GM08714 (cell line): ENCODE measurements at regions not wholly inside any gene's neighbourhood (a gene's known extent, or its start where the extent isn't known, plus 50 kb on each side); places are given as distances from the start of the nearest gene placed in this dataset.
"Not testable (repeated sequence)": the region's sequence is repeated elsewhere in the genome, so short reads cannot be mapped to it uniquely, and the experiment has no call there.

Experiments used
- H3K4me3 ChIP-seq: fragments of 200-500 bp; sonication (Bioruptor generic); 2 replicates; pipeline ENCODE4 v1.5.1; 2014; ENCODE audit warnings: mild to moderate bottlenecking, low read length, inconsistent platforms
- ZNF274 ChIP-seq: IDR thresholded peaks from 2 replicates; pipeline ENCODE4 v1.6.1; 2012; ENCODE audit warnings: mild to moderate bottlenecking, low read depth, low read length

- no peak for TF ChIP-seq ZNF274
- H3K4me3 ChIP-seq = no peak overlapping the region
These were observed 76.7 kb upstream of the ELK3 start for GRCh38 chr12:96117460-96117859.

DNA sequence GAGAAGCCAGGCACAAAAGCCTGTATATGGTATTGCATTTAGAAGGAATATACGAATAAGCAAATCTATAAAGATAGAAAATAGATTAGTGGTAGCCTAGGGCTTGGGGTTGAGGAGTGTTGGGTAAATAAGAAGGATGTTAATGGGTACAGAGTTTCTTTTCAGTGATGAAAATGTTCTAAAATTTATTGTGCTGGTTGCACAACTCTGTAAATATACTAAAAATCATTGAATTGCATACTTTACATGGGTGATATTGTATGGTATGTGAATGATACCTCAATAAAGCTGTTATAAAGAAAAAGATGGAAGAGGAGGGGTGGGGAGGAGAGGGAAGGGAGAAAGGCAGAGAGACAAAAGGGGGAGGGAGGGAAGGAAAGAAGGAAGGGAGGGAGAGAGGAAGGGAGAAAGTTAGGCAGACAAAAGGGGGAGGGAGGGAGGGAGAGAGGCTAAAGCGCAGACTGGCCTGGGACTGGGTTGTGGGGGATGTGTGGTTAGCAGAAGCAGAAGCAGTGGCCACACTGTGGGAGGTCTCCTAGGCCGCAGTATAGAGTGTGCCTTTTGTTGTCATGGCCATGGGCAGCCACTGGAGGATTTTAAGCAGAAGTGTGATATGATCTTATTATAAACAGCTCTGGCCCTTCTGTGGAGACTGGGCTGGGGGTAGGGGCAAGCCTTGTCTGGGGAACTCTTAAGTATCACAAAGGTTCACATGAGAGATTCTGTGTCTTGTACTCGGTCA lies 73.6 kb upstream of the ELK3 start:
- TF ChIP-seq ZNF274 = no peak

GRCh38 chr12:96121271-96121711 lies 72.9 kb upstream of the ELK3 start:
- peak overlapping the region; percentile 18; the same call in 1 of the 2 replicates for H3K4me3 ChIP-seq

More for the DNA sequence above, 73.6 kb upstream of the ELK3 start:
- peak overlapping the region; percentile 18; the same call in 1 of the 2 replicates for H3K4me3 ChIP-seq

GRCh38 chr12:96128292-96128691 lies 65.9 kb upstream of the ELK3 start:
- not testable (repeated sequence) for H3K4me3 ChIP-seq

More at GRCh38 chr12:96121271-96121711, 72.9 kb upstream of the ELK3 start:
- no peak for TF ChIP-seq ZNF274

- TF ChIP-seq ZNF274 = no peak
- no peak overlapping the region for H3K4me3 ChIP-seq
These were observed 63.6 kb upstream of the ELK3 start for GRCh38 chr12:96130396-96131059.

DNA sequence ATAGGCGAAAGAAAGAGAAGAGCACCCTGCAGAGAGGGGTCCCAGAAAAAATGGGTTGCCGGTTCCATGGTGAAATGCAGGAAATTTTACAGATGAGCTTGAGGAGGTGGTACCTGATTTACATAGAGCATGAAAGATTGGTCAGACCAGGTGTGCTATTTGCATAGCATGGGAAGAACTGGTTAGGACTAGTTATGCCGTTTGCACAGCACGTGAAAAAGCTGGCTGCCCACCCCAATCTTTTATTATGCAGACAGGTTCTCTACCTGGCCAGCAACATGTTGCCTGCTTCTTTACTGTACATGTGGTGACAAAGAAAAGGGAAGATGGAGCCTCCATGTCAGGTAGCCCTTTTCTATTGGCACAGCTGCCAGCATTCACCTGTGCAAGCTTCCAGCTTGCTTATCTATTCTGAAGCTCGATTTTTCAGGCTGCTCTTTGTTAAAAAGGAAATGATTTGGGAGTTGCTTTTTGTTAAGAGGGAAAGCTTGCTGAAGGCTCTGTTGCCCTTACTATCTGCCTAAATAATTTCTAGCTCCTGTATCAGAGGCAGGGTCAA lies 62.9 kb upstream of the ELK3 start:
- no peak for TF ChIP-seq ZNF274
- H3K4me3 ChIP-seq = no peak overlapping the region

DNA sequence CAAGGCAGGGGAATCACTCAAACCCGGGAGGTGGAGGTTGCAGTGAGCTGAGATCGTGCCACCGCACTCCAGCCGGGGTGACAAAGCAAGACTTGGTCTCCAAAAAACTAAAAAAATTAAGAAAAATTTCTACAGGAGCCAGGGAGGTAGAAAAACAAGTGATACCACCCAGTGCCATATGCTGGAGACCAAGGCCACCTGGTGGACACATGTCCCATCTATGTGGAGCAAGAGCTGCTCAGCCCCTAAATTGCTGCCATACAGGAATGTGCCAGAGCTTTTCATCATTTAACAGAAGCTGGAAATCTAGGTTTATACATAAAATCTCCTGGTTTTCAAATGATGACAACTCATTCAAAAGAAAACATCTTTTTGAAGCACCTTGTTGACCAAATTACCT lies 61.4 kb upstream of the ELK3 start:
- no peak for TF ChIP-seq ZNF274
- no peak overlapping the region for H3K4me3 ChIP-seq

- H3K4me3 ChIP-seq = no peak overlapping the region
- no peak for TF ChIP-seq ZNF274
These were observed 60.0 kb upstream of the ELK3 start for GRCh38 chr12:96134200-96134599.

DNA sequence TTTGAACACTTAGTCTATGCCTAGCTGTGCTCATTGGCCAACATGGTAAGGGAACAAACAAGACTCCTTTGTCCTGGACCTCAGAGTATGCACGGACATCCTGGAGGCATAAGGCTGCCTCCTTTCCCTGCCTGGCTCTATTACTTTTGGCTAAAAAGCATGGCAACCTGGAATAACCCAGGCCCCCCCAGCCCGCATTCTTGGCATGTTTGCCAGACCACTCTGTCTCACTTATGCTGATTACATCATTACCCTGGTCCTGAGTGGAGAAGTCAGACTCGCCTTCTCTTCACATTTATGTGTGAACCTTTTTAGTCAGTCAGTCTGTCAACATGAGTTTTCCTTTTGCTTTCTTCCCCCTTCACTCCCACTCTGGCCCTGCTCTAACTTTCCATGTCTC lies 58.0 kb upstream of the ELK3 start:
- H3K4me3 ChIP-seq = no peak overlapping the region
- no peak for TF ChIP-seq ZNF274

GRCh38 chr12:96136725-96137378 lies 57.3 kb upstream of the ELK3 start:
- H3K4me3 ChIP-seq = no peak overlapping the region

GRCh38 chr12:96140174-96140573 lies 54.0 kb upstream of the ELK3 start:
- H3K4me3 ChIP-seq = no peak overlapping the region
- TF ChIP-seq ZNF274 = no peak

More at GRCh38 chr12:96136725-96137378, 57.3 kb upstream of the ELK3 start:
- TF ChIP-seq ZNF274 = no peak

- H3K4me3 ChIP-seq = no peak overlapping the region
- no peak for TF ChIP-seq ZNF274
These were observed 52.8 kb upstream of the ELK3 start for GRCh38 chr12:96141216-96141912.

- TF ChIP-seq ZNF274 = no peak
These were observed 50.8 kb upstream of the ELK3 start for GRCh38 chr12:96143392-96143791.

More at GRCh38 chr12:96143392-96143791, 50.8 kb upstream of the ELK3 start:
- H3K4me3 ChIP-seq = no peak overlapping the region
